ENCODE measurements at regions not wholly inside any gene's neighbourhood (a gene's known extent, or its start where the extent isn't known, plus 50 kb on each side); places are given as distances from the start of the nearest gene placed in this dataset.
"Not testable (repeated sequence)": the region's sequence is repeated elsewhere in the genome, so short reads cannot be mapped to it uniquely, and the experiment has no call there.

DNA sequence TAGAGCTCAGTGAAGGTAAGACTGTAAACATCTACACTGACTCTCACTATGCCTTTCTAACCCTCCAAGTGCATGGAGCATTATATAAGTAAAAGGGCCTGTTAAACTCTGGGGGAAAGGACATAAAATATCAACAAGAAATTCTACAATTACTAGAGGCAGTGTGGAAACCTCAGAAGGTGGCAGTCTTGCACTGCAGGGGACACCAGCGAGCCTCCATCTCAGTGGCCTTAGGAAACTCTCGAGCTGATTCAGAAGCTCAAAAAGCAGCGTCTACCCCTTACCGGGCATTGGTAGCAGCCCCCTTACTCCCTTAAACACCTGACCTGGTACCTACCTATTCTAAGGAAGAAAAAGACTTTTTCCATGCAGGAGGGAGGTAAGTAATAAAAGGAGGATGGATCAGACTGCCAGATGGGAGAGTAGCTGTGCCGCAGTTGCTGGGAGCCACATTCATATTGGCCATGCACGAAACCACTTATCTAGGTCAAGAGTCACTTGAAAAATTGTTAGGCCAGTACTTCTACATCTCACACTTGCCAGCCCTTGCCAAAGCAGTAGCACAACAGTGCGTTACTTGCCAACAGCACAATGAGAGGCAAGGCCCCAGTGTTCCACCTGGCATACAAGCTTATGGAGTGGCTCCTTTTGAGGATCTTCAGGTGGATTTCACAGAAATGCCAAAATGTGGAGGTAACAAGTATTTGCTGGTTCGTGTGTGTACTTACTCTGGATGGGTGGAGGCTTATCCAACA is 258.8 kb upstream of the PRKX start:
- not testable (repeated sequence) for DNase-seq (ENCODE audit: insufficient read length, low spot score); FAIRE-seq

- FAIRE-seq = no peak
These were observed 255.3 kb upstream of the PRKX start for GRCh38 chrX:3968749-3969148.

GRCh38 chrX:3963980-3964379 is 250.5 kb upstream of the PRKX start:
- DNase-seq (ENCODE audit: insufficient read length, low spot score) = no peak
- no peak for FAIRE-seq

More at GRCh38 chrX:3968749-3969148, 255.3 kb upstream of the PRKX start:
- DNase-seq (ENCODE audit: insufficient read length, low spot score) = no peak

DNA sequence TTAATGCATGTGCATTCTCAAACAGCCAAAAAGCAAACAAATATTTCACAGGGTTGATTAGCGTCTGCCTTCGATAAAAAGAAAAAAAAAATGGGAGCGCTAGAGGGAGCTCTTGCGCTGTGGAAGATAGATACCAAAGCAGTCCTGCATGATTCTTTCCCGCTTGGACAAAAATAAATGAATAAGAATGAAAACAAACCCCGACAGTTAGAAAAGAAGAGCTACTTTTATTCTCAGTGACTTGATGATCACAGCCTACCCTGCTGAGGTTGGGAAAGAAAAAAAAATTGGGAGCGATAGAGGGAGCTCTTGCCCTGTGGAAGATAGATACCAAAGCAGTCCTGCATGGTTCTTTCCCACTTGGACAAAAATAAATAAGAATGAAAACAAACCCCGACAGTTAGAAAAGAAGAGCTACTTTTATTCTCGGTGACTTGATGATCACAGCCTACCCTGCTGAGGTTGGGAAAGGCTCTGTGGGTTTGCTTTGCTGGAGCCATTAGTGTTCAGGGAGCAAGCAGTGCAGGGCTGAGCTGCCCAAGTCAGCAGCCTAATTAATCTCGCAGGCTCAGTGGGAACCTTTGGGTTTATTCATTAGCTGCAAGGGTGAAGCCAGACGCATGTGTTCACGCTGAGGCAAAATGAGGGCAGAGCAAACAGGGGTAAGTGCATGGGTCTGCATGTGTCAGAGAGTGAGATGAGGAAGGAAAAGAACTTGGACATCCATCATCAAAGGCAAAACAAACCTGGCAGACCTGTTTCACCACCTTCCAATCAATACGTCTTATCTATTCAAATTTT is 249.3 kb upstream of the PRKX start:
- no peak for FAIRE-seq
- no peak for DNase-seq (ENCODE audit: insufficient read length, low spot score)

DNA sequence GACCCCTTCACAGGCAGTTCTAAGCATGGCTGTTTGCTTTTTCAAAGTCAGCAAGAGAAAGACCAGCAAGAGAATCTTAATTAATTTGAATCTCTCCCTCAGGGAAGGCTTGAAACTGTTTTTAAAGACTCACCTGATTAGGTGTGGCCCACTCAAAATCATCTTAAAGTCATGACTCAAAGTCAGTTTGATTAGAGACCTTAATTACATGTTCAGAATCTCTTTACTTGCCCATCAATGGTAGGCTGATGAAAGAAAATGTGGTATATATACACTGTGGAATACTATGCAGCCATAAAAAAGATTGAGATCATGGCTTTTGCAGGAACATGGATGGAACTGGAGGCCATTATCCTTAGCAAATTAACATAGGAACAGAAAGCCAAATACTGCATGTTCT is 247.5 kb upstream of the PRKX start:
- no peak for DNase-seq (ENCODE audit: insufficient read length, low spot score)
- FAIRE-seq = no peak

DNA sequence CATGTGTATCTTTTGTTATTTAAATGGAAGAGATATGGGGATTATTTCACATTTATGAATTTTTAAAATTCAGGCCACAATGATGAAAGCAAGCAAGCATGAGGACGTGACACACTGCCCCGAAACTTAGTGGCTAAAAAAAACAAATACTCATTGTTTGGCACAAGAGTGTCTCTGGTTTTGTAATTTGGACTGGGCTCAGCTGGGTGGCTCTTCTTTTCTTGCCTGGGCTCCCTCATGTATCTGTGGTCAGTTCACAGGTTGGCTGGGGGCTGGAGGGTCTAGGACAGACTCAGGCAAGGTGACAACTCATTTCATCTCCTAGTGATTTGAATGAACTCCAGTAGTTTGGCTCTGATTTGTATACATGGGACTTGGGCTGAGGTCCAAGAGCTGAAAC is 238.4 kb upstream of the PRKX start:
- no peak for FAIRE-seq
- no peak for DNase-seq (ENCODE audit: insufficient read length, low spot score)

DNA sequence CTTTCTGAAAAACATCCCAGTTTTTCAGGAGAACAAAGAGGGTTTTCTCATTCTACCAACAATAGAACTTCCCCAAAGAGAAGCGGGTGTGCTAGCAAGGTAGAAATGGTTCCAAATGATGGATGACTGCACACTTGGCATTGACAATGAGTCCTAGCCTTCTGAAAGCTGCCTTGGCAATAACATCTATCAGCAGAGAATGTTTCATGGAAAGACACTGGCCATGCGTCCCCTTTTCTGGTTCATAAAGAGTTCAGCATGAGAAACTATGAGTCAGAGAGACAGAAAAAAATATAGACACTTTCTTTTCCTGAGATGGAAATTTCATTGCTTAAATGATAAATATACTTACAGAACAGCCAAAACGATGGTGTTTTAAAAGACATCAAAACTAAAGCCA is 236.9 kb upstream of the PRKX start:
- DNase-seq (ENCODE audit: insufficient read length, low spot score) = no peak
- no peak for FAIRE-seq

GRCh38 chrX:3943965-3944364 is 230.5 kb upstream of the PRKX start:
- DNase-seq (ENCODE audit: insufficient read length, low spot score) (no peak), FAIRE-seq (no peak)

DNA sequence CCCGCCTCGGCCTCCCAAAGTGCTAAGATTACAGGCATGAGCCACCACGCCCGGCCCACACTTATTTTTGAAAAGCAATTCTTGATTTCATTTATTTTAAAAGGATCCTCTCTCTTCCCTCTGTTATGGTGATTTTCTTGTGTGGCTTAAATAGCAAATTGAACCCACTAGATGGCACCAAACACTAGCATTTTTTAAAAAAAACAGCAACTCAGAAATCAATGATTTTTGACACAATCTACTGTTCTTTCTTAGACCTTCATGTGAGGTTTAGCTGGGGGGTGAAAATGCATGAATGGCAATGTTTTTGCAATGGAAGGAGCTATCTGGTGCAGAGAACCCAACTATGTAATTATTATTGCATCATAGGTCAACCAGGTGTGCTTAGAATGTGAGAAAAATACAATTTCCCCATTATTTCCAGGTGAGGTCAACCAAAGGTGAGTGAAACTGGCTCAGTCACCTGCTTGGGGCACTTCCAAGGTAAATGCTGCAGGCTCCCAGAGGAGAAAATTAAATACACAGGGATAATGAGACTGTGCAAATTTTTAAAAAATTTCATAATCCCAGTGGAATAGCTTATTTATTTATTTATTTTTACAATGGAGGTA is 226.7 kb upstream of the PRKX start:
- DNase-seq (ENCODE audit: insufficient read length, low spot score) = peak; percentile 30

GRCh38 chrX:3938587-3938986 is 225.1 kb upstream of the PRKX start:
- no peak for FAIRE-seq
- no peak for DNase-seq (ENCODE audit: insufficient read length, low spot score)

More for the DNA sequence above, 226.7 kb upstream of the PRKX start:
- no peak for FAIRE-seq

GRCh38 chrX:3935196-3935595 is 221.7 kb upstream of the PRKX start:
- FAIRE-seq = not testable (repeated sequence)

GRCh38 chrX:3920424-3921017 is 207.1 kb upstream of the PRKX start:
- not testable (repeated sequence) for DNase-seq (ENCODE audit: insufficient read length, low spot score); FAIRE-seq

More at GRCh38 chrX:3935196-3935595, 221.7 kb upstream of the PRKX start:
- not testable (repeated sequence) for DNase-seq (ENCODE audit: insufficient read length, low spot score)

GRCh38 chrX:3919668-3920423 is 206.4 kb upstream of the PRKX start:
- DNase-seq (ENCODE audit: insufficient read length, low spot score); FAIRE-seq: not testable (repeated sequence)

DNA sequence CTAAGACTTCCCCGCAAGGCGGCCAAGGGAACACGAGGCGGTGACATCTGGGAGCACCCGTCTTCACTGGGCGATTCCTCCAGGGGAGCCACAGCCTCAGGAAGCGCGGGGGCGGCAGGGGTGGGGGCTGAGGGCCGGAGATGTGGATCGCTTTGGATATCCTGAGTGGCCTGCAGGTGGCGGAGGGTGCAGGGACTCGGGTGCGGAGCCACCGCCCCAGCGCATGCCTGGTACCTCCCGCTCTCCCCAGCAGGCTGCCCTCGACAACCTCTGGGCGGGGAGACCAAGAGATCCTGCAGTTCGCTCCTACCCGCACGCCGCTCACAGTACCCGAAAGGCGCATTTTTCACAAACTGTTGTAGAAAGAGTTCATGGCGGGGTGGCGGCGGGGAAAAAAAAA is 201.4 kb upstream of the PRKX start:
- DNase-seq (ENCODE audit: insufficient read length, low spot score); FAIRE-seq: not testable (repeated sequence)

- DNase-seq (ENCODE audit: insufficient read length, low spot score); FAIRE-seq: not testable (repeated sequence)
These were observed 200.6 kb upstream of the PRKX start for GRCh38 chrX:3914059-3914458.

GRCh38 chrX:3911012-3911411 is 197.6 kb upstream of the PRKX start:
- DNase-seq (ENCODE audit: insufficient read length, low spot score); FAIRE-seq: not testable (repeated sequence)

GRCh38 chrX:3910611-3911010 is 197.2 kb upstream of the PRKX start:
- not testable (repeated sequence) for DNase-seq (ENCODE audit: insufficient read length, low spot score); FAIRE-seq

GRCh38 chrX:3905522-3906258 is 192.2 kb upstream of the PRKX start:
- FAIRE-seq; DNase-seq (ENCODE audit: insufficient read length, low spot score): not testable (repeated sequence)

DNA sequence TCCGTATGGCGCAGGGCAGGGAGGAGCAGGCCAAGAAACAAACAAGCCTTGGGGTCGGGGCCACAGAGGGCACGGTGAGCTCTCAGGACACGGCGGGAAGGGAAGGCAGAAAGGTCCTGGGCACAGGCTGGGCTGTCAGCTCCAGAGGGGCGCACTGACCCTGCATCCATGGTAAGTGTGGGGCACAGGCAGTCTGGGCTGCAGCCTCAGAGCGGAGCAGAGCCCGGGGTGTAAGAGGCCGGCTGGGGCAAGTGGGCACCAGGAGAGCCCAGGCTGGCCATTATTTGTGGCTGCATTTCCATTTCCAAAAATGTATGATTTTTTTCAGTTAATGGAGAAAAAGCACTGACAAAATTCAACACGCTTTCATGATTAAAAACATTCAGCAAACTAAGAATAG is 188.8 kb upstream of the PRKX start:
- DNase-seq (ENCODE audit: insufficient read length, low spot score); FAIRE-seq: not testable (repeated sequence)

All from HTR-8/SVneo (cell line).